ENCODE measurements at regions not wholly inside any gene's neighbourhood (a gene's known extent, or its start where the extent isn't known, plus 50 kb on each side); places are given as distances from the start of the nearest gene placed in this dataset.

GRCh38 chr9:74107692-74108091 lies 389.4 kb upstream of the RORB start:
- Histone ChIP-seq H3K4me1 (ENCODE audit: insufficient read depth, low read length) (peaks cover 21% of the 10 kb centered on the region), H3K27me3 (ENCODE audit: insufficient read depth, low read length, poor library complexity) (no peaks in the 10 kb centered on the region), H4K20me1 (ENCODE audit: insufficient read depth, low read length) (no peaks in the 10 kb centered on the region), H3K9ac (ENCODE audit: low read depth, low read length) (no peak overlapping the region), H3K4me3 (ENCODE audit: low read depth in 1 of 2, low read length in 2 of 2) (no peak overlapping the region), H2AFZ (ENCODE audit: low read depth, low read length) (no peak overlapping the region), H3K9me3 (ENCODE audit: insufficient read depth, low read length, severe bottlenecking) (no peaks in the 10 kb centered on the region), H3K79me2 (ENCODE audit: insufficient read depth, low read length) (no peaks in the 10 kb centered on the region), H3K27ac (ENCODE audit: low read length) (no peak overlapping the region), H3K4me2 (ENCODE audit: insufficient read depth, low read length) (no peak overlapping the region), H3K36me3 (ENCODE audit: insufficient read depth, low read length) (no peaks in the 10 kb centered on the region)
- ATAC-seq (ENCODE audit: insufficient read depth, low read depth) (no peak), DNase-seq (no peak)
- TF ChIP-seq CTCF (IDR thresholded peaks at IDR 0.05; ENCODE audit: borderline replicate concordance, extremely low read depth, low read length, poor library complexity, severe bottlenecking) (no peak), EZH2 (IDR thresholded peaks at IDR 0.05; ENCODE audit: borderline replicate concordance, low read depth, low read length, severe bottlenecking) (no peak)

GRCh38 chr9:74115976-74116375 lies 381.2 kb upstream of the RORB start:
- Histone ChIP-seq H3K4me2 (ENCODE audit: insufficient read depth, low read length) (no peak overlapping the region), H3K36me3 (ENCODE audit: insufficient read depth, low read length) (no peaks in the 10 kb centered on the region), H3K79me2 (ENCODE audit: insufficient read depth, low read length) (no peaks in the 10 kb centered on the region), H3K27me3 (ENCODE audit: insufficient read depth, low read length, poor library complexity) (no peaks in the 10 kb centered on the region), H3K4me1 (ENCODE audit: insufficient read depth, low read length) (peaks cover 23% of the 10 kb centered on the region), H3K27ac (ENCODE audit: low read length) (no peak overlapping the region), H2AFZ (ENCODE audit: low read depth, low read length) (no peak overlapping the region), H3K9ac (ENCODE audit: low read depth, low read length) (no peak overlapping the region), H3K4me3 (ENCODE audit: low read depth in 1 of 2, low read length in 2 of 2) (no peak overlapping the region), H3K9me3 (ENCODE audit: insufficient read depth, low read length, severe bottlenecking) (no peaks in the 10 kb centered on the region), H4K20me1 (ENCODE audit: insufficient read depth, low read length) (no peaks in the 10 kb centered on the region)
- no peak for TF ChIP-seq EZH2 (IDR thresholded peaks at IDR 0.05; ENCODE audit: borderline replicate concordance, low read depth, low read length, severe bottlenecking)
- no peak for TF ChIP-seq CTCF (IDR thresholded peaks at IDR 0.05; ENCODE audit: borderline replicate concordance, extremely low read depth, low read length, poor library complexity, severe bottlenecking)
- DNase-seq = no peak
- no peak for ATAC-seq (ENCODE audit: insufficient read depth, low read depth)

GRCh38 chr9:74117151-74117550 lies 380.0 kb upstream of the RORB start:
- ATAC-seq (ENCODE audit: insufficient read depth, low read depth) (no peak), DNase-seq (no peak)
- Histone ChIP-seq H3K4me3 (ENCODE audit: low read depth in 1 of 2, low read length in 2 of 2) (no peak overlapping the region), H3K27ac (ENCODE audit: low read length) (no peak overlapping the region), H3K27me3 (ENCODE audit: insufficient read depth, low read length, poor library complexity) (no peaks in the 10 kb centered on the region), H3K4me2 (ENCODE audit: insufficient read depth, low read length) (no peak overlapping the region), H4K20me1 (ENCODE audit: insufficient read depth, low read length) (no peaks in the 10 kb centered on the region), H3K79me2 (ENCODE audit: insufficient read depth, low read length) (no peaks in the 10 kb centered on the region), H3K9me3 (ENCODE audit: insufficient read depth, low read length, severe bottlenecking) (no peaks in the 10 kb centered on the region), H3K4me1 (ENCODE audit: insufficient read depth, low read length) (peaks cover 35% of the 10 kb centered on the region), H3K36me3 (ENCODE audit: insufficient read depth, low read length) (no peaks in the 10 kb centered on the region), H3K9ac (ENCODE audit: low read depth, low read length) (no peak overlapping the region), H2AFZ (ENCODE audit: low read depth, low read length) (no peak overlapping the region)
- TF ChIP-seq CTCF (IDR thresholded peaks at IDR 0.05; ENCODE audit: borderline replicate concordance, extremely low read depth, low read length, poor library complexity, severe bottlenecking) (no peak), EZH2 (IDR thresholded peaks at IDR 0.05; ENCODE audit: borderline replicate concordance, low read depth, low read length, severe bottlenecking) (no peak)

GRCh38 chr9:74117731-74118130 lies 379.4 kb upstream of the RORB start:
- no peak overlapping the region for H3K9ac ChIP-seq (ENCODE audit: low read depth, low read length)
- no peak for TF ChIP-seq EZH2 (IDR thresholded peaks at IDR 0.05; ENCODE audit: borderline replicate concordance, low read depth, low read length, severe bottlenecking)
- TF ChIP-seq CTCF (IDR thresholded peaks at IDR 0.05; ENCODE audit: borderline replicate concordance, extremely low read depth, low read length, poor library complexity, severe bottlenecking) = no peak
- H2AFZ ChIP-seq (ENCODE audit: low read depth, low read length) = no peak overlapping the region
- H3K4me2 ChIP-seq (ENCODE audit: insufficient read depth, low read length) = no peak overlapping the region
- no peaks in the 10 kb centered on the region for H3K9me3 ChIP-seq (ENCODE audit: insufficient read depth, low read length, severe bottlenecking)
- H3K27me3 ChIP-seq (ENCODE audit: insufficient read depth, low read length, poor library complexity) = no peaks in the 10 kb centered on the region
- H3K36me3 ChIP-seq (ENCODE audit: insufficient read depth, low read length) = no peaks in the 10 kb centered on the region
- peaks cover 41% of the 10 kb centered on the region for H3K4me1 ChIP-seq (ENCODE audit: insufficient read depth, low read length)
- H3K79me2 ChIP-seq (ENCODE audit: insufficient read depth, low read length) = no peaks in the 10 kb centered on the region
- no peak for ATAC-seq (ENCODE audit: insufficient read depth, low read depth)
- no peak overlapping the region for H3K27ac ChIP-seq (ENCODE audit: low read length)
- no peaks in the 10 kb centered on the region for H4K20me1 ChIP-seq (ENCODE audit: insufficient read depth, low read length)
- DNase-seq = no peak
- H3K4me3 ChIP-seq (ENCODE audit: low read depth in 1 of 2, low read length in 2 of 2) = no peak overlapping the region
